Trophoblast cell (in vitro differentiated cells and primary cell): ENCODE measurements at regions not wholly inside any gene's neighbourhood (a gene's known extent, or its start where the extent isn't known, plus 50 kb on each side); places are given as distances from the start of the nearest gene placed in this dataset.

Experiments
- DNase-seq, 2 donors: peaks; one replicate each; pipeline ENCODE4 v3.0.0-alpha.2; 2016
- H2AFZ ChIP-seq: 2 replicates; pipeline ENCODE4 v1.6.1; 2013; ENCODE audit warnings: low read length, moderate library complexity, mild to moderate bottlenecking; ENCODE audit not compliant: insufficient read depth, poor library complexity
- H2AK5ac ChIP-seq: 2 replicates; pipeline ENCODE4 v1.6.1; 2013; ENCODE audit warnings: mild to moderate bottlenecking, low read length
- H2BK120ac ChIP-seq: 2 replicates; pipeline ENCODE4 v1.6.1; 2013; ENCODE audit warnings: low read length, mild to moderate bottlenecking, moderate library complexity; ENCODE audit not compliant: insufficient read depth, poor library complexity
- H2BK12ac ChIP-seq: 2 replicates; pipeline ENCODE4 v1.6.1; 2013; ENCODE audit warnings: mild to moderate bottlenecking, low read length, moderate library complexity
- H2BK5ac ChIP-seq: 2 replicates; pipeline ENCODE4 v1.6.1; 2013; ENCODE audit warnings: low read length, low read depth, moderate library complexity, mild to moderate bottlenecking; ENCODE audit not compliant: poor library complexity
- H3K14ac ChIP-seq: 2 replicates; pipeline ENCODE4 v1.6.1; 2013; ENCODE audit warnings: mild to moderate bottlenecking, low read length
- H3K18ac ChIP-seq: 2 replicates; pipeline ENCODE4 v1.6.1; 2013; ENCODE audit warnings: mild to moderate bottlenecking, low read length
- H3K23ac ChIP-seq: 2 replicates; pipeline ENCODE4 v1.6.1; 2013; ENCODE audit warnings: low read length
- H3K27ac ChIP-seq: 2 replicates; pipeline ENCODE4 v1.5.1; 2013; ENCODE audit warnings: low read depth, mild to moderate bottlenecking, inconsistent platforms, low read length, moderate library complexity
- H3K27me3 ChIP-seq: 2 replicates; pipeline ENCODE4 v1.6.1; 2013; ENCODE audit warnings: inconsistent platforms, mild to moderate bottlenecking, low read length, moderate library complexity; ENCODE audit not compliant: insufficient read depth
- H3K36me3 ChIP-seq, 2 experiments: 1 replicate in 1 of 2; 2 replicates in 1 of 2; pipeline ENCODE4 v1.6.1; 2013; ENCODE audit warnings: low read length in 2 of 2, mild to moderate bottlenecking in 2 of 2, moderate library complexity in 1 of 2; ENCODE audit not compliant: insufficient read depth in 2 of 2, control insufficient read depth in 1 of 2
- H3K4ac ChIP-seq: 2 replicates; pipeline ENCODE4 v1.6.1; 2013; ENCODE audit warnings: low read depth, mild to moderate bottlenecking, low read length, moderate library complexity
- H3K4me1 ChIP-seq, 2 experiments: 1 replicate in 1 of 2; 2 replicates in 1 of 2; pipeline ENCODE4 v1.6.1; 2013; ENCODE audit warnings: low read length in 2 of 2, mild to moderate bottlenecking in 2 of 2, moderate library complexity in 1 of 2; ENCODE audit not compliant: insufficient read depth in 2 of 2, control insufficient read depth in 1 of 2
- H3K4me2 ChIP-seq: 2 replicates; pipeline ENCODE4 v1.6.1; 2013; ENCODE audit warnings: inconsistent platforms, mild to moderate bottlenecking, low read length, moderate library complexity
- H3K4me3 ChIP-seq: 2 replicates; pipeline ENCODE4 v1.5.1; 2013; ENCODE audit warnings: mild to moderate bottlenecking, low read depth, low read length, inconsistent platforms
- H3K79me1 ChIP-seq: one replicate; pipeline ENCODE4 v1.6.1; 2013; ENCODE audit warnings: low read length
- H3K79me2 ChIP-seq: 2 replicates; pipeline ENCODE4 v1.6.1; 2013; ENCODE audit warnings: low read length, mild to moderate bottlenecking; ENCODE audit not compliant: control insufficient read depth, insufficient read depth, poor library complexity
- H3K9ac ChIP-seq: 2 replicates; pipeline ENCODE4 v1.6.1; 2013; ENCODE audit warnings: mild to moderate bottlenecking, low read length
- H3K9me3 ChIP-seq: 2 replicates; pipeline ENCODE4 v1.6.1; 2013; ENCODE audit warnings: low read depth, mild to moderate bottlenecking, control low read depth, inconsistent platforms, low read length; ENCODE audit not compliant: insufficient read depth
- H4K12ac ChIP-seq: 2 replicates; pipeline ENCODE4 v1.6.1; 2013; ENCODE audit warnings: low read depth, mild to moderate bottlenecking, low read length, moderate library complexity
- H4K8ac ChIP-seq: 2 replicates; pipeline ENCODE4 v1.6.1; 2013; ENCODE audit warnings: low read depth, mild to moderate bottlenecking, low read length, moderate library complexity
- H4K91ac ChIP-seq: one replicate; pipeline ENCODE4 v1.6.1; 2013; ENCODE audit warnings: low read depth, mild to moderate bottlenecking, low read length, moderate library complexity
- WGBS: extraction: QIAGEN DNeasy Blood & Tissue Kit; methylation state at CpG from one replicate; pipeline ENCODE4 v1.1.7; 2013; ENCODE audit warnings: missing lambda C conversion rate; ENCODE audit not compliant: insufficient read length, insufficient coverage; ENCODE audit errors: extremely low coverage; 5-methylcytosine and 5-hydroxymethylcytosine counted together

GRCh38 chr1:228940526-228940925 is 205.2 kb downstream of the RHOU start:
- H2AFZ ChIP-seq, result no peak overlapping the region
- no peak overlapping the region for H4K91ac ChIP-seq
- no peaks in the 10 kb centered on the region for H3K9me3 ChIP-seq
- H2BK12ac ChIP-seq, result no peak overlapping the region
- no peaks in the 10 kb centered on the region for H3K79me2 ChIP-seq
- no peak overlapping the region for H3K18ac ChIP-seq
- no peaks in the 10 kb centered on the region for H3K27me3 ChIP-seq
- no CpG with 5 or more reads among the region's 7 CpGs for WGBS
- no peak for DNase-seq
- peaks cover 7% of the 10 kb centered on the region for H3K79me1 ChIP-seq
- H3K27ac ChIP-seq, result no peak overlapping the region
- H2AK5ac ChIP-seq, result no peak overlapping the region
- H3K4ac ChIP-seq, result no peak overlapping the region
- H4K8ac ChIP-seq, result no peak overlapping the region
- no peak overlapping the region for H3K4me2 ChIP-seq
- no peak overlapping the region for H4K12ac ChIP-seq
- no peak overlapping the region for H2BK5ac ChIP-seq
- H3K23ac ChIP-seq, result no peak overlapping the region
- no peak overlapping the region for H2BK120ac ChIP-seq
- H3K4me1 ChIP-seq, result peaks cover 12 to 21% of the 10 kb centered on the region in 2 experiments
- no peak overlapping the region for H3K9ac ChIP-seq
- no peak overlapping the region for H3K4me3 ChIP-seq
- H3K14ac ChIP-seq, result no peak overlapping the region
- H3K36me3 ChIP-seq, result no peaks in the 10 kb centered on the region

- WGBS, result no CpG with 5 or more reads among the region's 6 CpGs
- Histone ChIP-seq H3K9me3 (no peaks in the 10 kb centered on the region), H3K23ac (no peak overlapping the region), H4K12ac (no peak overlapping the region), H3K79me2 (no peaks in the 10 kb centered on the region), H2BK5ac (no peak overlapping the region), H3K36me3 (no peaks in the 10 kb centered on the region), H2AFZ (no peak overlapping the region), H3K79me1 (peaks cover 7% of the 10 kb centered on the region), H3K4me2 (no peak overlapping the region), H2BK120ac (no peak overlapping the region), H3K4ac (no peak overlapping the region), H4K91ac (no peak overlapping the region), H3K27ac (no peak overlapping the region), H2AK5ac (no peak overlapping the region), H3K14ac (no peak overlapping the region), H3K18ac (no peak overlapping the region), H3K9ac (no peak overlapping the region), H3K4me3 (no peak overlapping the region), H3K27me3 (no peaks in the 10 kb centered on the region), H2BK12ac (no peak overlapping the region), H4K8ac (no peak overlapping the region), H3K4me1 (peaks cover 12 to 18% of the 10 kb centered on the region in 2 experiments)
- DNase-seq, result peak in 1 of 2 donors; percentile 23
Measured at GRCh38 chr1:228940926-228941325, 205.6 kb downstream of the RHOU start.

- H4K91ac ChIP-seq, result no peak overlapping the region
- H3K23ac ChIP-seq, result no peak overlapping the region
- no peak overlapping the region for H4K8ac ChIP-seq
- no peak overlapping the region for H2AK5ac ChIP-seq
- H3K18ac ChIP-seq, result no peak overlapping the region
- no peak overlapping the region for H2BK5ac ChIP-seq
- H3K36me3 ChIP-seq, result no peaks in the 10 kb centered on the region
- no peak overlapping the region for H2BK12ac ChIP-seq
- no peak overlapping the region for H2BK120ac ChIP-seq
- no peak overlapping the region for H3K27ac ChIP-seq
- no peak overlapping the region for H3K4me3 ChIP-seq
- H3K4me1 ChIP-seq, result peaks cover 12 to 17% of the 10 kb centered on the region in 2 experiments
- H3K9ac ChIP-seq, result no peak overlapping the region
- no peak overlapping the region for H3K4me2 ChIP-seq
- H3K9me3 ChIP-seq, result no peaks in the 10 kb centered on the region
- no peak overlapping the region for H3K14ac ChIP-seq
- no peak overlapping the region for H4K12ac ChIP-seq
- H3K79me1 ChIP-seq, result peaks cover 5% of the 10 kb centered on the region
- H3K79me2 ChIP-seq, result no peaks in the 10 kb centered on the region
- no peak overlapping the region for H3K4ac ChIP-seq
- DNase-seq, result no peak
- H2AFZ ChIP-seq, result no peak overlapping the region
- no peaks in the 10 kb centered on the region for H3K27me3 ChIP-seq
- WGBS, result no CpG with 5 or more reads among the region's 1 CpG
Measured at GRCh38 chr1:228941666-228942065, 206.4 kb downstream of the RHOU start.

DNA sequence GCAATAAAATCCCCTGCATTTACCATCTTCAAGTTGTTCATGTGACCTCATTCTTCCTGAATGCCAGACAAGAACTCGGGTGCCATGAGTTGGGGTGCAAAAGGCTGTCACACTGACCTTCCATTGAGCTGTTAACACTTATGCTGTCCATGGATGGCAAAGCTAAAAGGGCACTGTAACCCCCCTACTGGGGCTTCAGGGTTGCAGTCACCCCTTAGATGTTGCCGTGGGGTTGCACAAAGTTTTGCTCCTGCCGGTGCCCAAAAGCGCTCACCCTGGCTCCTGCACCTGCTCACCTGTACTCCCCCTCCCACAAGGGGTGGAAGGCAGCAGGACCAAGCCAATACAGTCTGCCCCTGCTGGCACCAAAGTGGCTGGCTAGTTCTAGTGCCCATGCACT is 208.2 kb downstream of the RHOU start:
- Histone ChIP-seq H2AK5ac (no peak overlapping the region), H4K8ac (no peak overlapping the region), H3K79me1 (no peaks in the 10 kb centered on the region), H3K14ac (no peak overlapping the region), H2BK5ac (no peak overlapping the region), H3K36me3 (no peaks in the 10 kb centered on the region), H3K9me3 (no peaks in the 10 kb centered on the region), H3K27ac (no peak overlapping the region), H3K27me3 (no peaks in the 10 kb centered on the region), H3K4ac (no peak overlapping the region), H3K23ac (no peak overlapping the region), H3K18ac (no peak overlapping the region), H3K4me1 (peaks cover under 1 to 3% of the 10 kb centered on the region in 2 experiments), H4K12ac (no peak overlapping the region), H3K4me2 (no peak overlapping the region), H3K79me2 (no peaks in the 10 kb centered on the region), H2BK12ac (no peak overlapping the region), H3K9ac (no peak overlapping the region), H2BK120ac (no peak overlapping the region), H2AFZ (no peak overlapping the region), H3K4me3 (no peak overlapping the region), H4K91ac (no peak overlapping the region)
- no CpG with 5 or more reads among the region's 4 CpGs for WGBS
- DNase-seq, result no peak
